Chondrocyte (in vitro differentiated cells): ENCODE measurements at regions not wholly inside any gene's neighbourhood (a gene's known extent, or its start where the extent isn't known, plus 50 kb on each side); places are given as distances from the start of the nearest gene placed in this dataset.

Experiments used
- DNase-seq: peaks from one replicate; pipeline ENCODE4 v3.0.0; 2021; ENCODE audit warnings: mixed read lengths, low spot score
- H3K27ac Mint-ChIP-seq: one replicate; pipeline ENCODE4 v1.8.0; 2021; ENCODE audit warnings: mild to moderate bottlenecking, moderate library complexity, mixed read lengths; ENCODE audit not compliant: unreplicated experiment
- H3K27me3 Mint-ChIP-seq: 2 replicates; pipeline ENCODE4 v1.8.0; 2021; ENCODE audit warnings: low read depth, mixed read lengths
- H3K36me3 Mint-ChIP-seq: 2 replicates; pipeline ENCODE4 v1.8.0; 2021; ENCODE audit warnings: low read depth, mixed read lengths
- H3K4me1 Mint-ChIP-seq: 2 replicates; pipeline ENCODE4 v1.8.0; 2021; ENCODE audit warnings: low read depth, mild to moderate bottlenecking, mixed read lengths
- H3K4me3 Mint-ChIP-seq: one replicate; pipeline ENCODE4 v1.8.0; 2021; ENCODE audit warnings: mild to moderate bottlenecking, moderate library complexity, mixed read lengths; ENCODE audit not compliant: unreplicated experiment
- H3K9me3 Mint-ChIP-seq: 2 replicates; pipeline ENCODE4 v1.8.0; 2021; ENCODE audit warnings: low read depth, mixed read lengths
- CTCF ChIP-seq: fragments of 200-600 bp; sonication (generic); IDR thresholded peaks from 2 replicates; pipeline ENCODE4 v1.5.0; 2021; ENCODE audit warnings: antibody characterized with exemption, mild to moderate bottlenecking, moderate library complexity

GRCh38 chr5:35438288-35438687 lies 179.4 kb upstream of the SPEF2 start:
- H3K4me1 Mint-ChIP-seq: peaks cover 21% of the 10 kb centered on the region
- H3K27me3 Mint-ChIP-seq: peaks cover 14% of the 10 kb centered on the region
- no peak overlapping the region for H3K27ac Mint-ChIP-seq
- no peaks in the 10 kb centered on the region for H3K36me3 Mint-ChIP-seq
- no peak for TF ChIP-seq CTCF
- DNase-seq: no peak
- H3K9me3 Mint-ChIP-seq: peaks cover 3% of the 10 kb centered on the region
- H3K4me3 Mint-ChIP-seq: no peak overlapping the region

GRCh38 chr5:35436400-35437057 lies 181.1 kb upstream of the SPEF2 start:
- H3K36me3 Mint-ChIP-seq: no peaks in the 10 kb centered on the region
- H3K27ac Mint-ChIP-seq: no peak overlapping the region
- peaks cover 26% of the 10 kb centered on the region for H3K27me3 Mint-ChIP-seq
- TF ChIP-seq CTCF: peak; percentile 76
- DNase-seq: no peak
- no peaks in the 10 kb centered on the region for H3K9me3 Mint-ChIP-seq
- H3K4me3 Mint-ChIP-seq: no peak overlapping the region
- peaks cover 6% of the 10 kb centered on the region for H3K4me1 Mint-ChIP-seq

- no peaks in the 10 kb centered on the region for H3K4me1 Mint-ChIP-seq
- peaks cover 45% of the 10 kb centered on the region for H3K27me3 Mint-ChIP-seq
- no peaks in the 10 kb centered on the region for H3K36me3 Mint-ChIP-seq
- DNase-seq: no peak
- no peak overlapping the region for H3K27ac Mint-ChIP-seq
- no peak for TF ChIP-seq CTCF
- no peak overlapping the region for H3K4me3 Mint-ChIP-seq
- H3K9me3 Mint-ChIP-seq: no peaks in the 10 kb centered on the region
These were observed 187.1 kb upstream of the SPEF2 start for GRCh38 chr5:35430381-35431162.

GRCh38 chr5:35420200-35420599 lies 189.9 kb upstream of the PRLR start:
- no peak for TF ChIP-seq CTCF
- no peak overlapping the region for H3K27ac Mint-ChIP-seq
- H3K4me3 Mint-ChIP-seq: no peak overlapping the region
- peaks cover 26% of the 10 kb centered on the region for H3K27me3 Mint-ChIP-seq
- no peaks in the 10 kb centered on the region for H3K36me3 Mint-ChIP-seq
- H3K9me3 Mint-ChIP-seq: no peaks in the 10 kb centered on the region
- no peaks in the 10 kb centered on the region for H3K4me1 Mint-ChIP-seq
- DNase-seq: no peak

GRCh38 chr5:35417040-35417439 lies 186.8 kb upstream of the PRLR start:
- peaks cover 12% of the 10 kb centered on the region for H3K27me3 Mint-ChIP-seq
- no peak for TF ChIP-seq CTCF
- no peaks in the 10 kb centered on the region for H3K36me3 Mint-ChIP-seq
- H3K27ac Mint-ChIP-seq: no peak overlapping the region
- no peak for DNase-seq
- H3K4me3 Mint-ChIP-seq: no peak overlapping the region
- no peaks in the 10 kb centered on the region for H3K4me1 Mint-ChIP-seq
- no peaks in the 10 kb centered on the region for H3K9me3 Mint-ChIP-seq
